Fibroblast of peridontal ligament (primary cell): ENCODE measurements at regions not wholly inside any gene's neighbourhood (a gene's known extent, or its start where the extent isn't known, plus 50 kb on each side); places are given as distances from the start of the nearest gene placed in this dataset.
A peak's percentile ranks its signal among the peaks of the same experiment; 100 is the strongest.

Source experiments
- DNase-seq: peaks from one replicate; pipeline ENCODE4 v3.0.0-alpha.2; 2010; ENCODE audit errors: extremely low read depth

GRCh38 chr5:103428411-103428871 lies 134.1 kb downstream of the NUDT12 start:
- peak; percentile 58 for DNase-seq

- no peak for DNase-seq
These were observed 135.3 kb downstream of the NUDT12 start for GRCh38 chr5:103427326-103427725.

- peak; percentile 42 for DNase-seq
These were observed 136.7 kb downstream of the NUDT12 start for GRCh38 chr5:103425686-103426454.

- peak; percentile 54 for DNase-seq
These were observed 138.0 kb downstream of the NUDT12 start for GRCh38 chr5:103424453-103425205.

- peak; percentile 77 for DNase-seq
These were observed 138.6 kb downstream of the NUDT12 start for GRCh38 chr5:103424026-103424425.

DNA sequence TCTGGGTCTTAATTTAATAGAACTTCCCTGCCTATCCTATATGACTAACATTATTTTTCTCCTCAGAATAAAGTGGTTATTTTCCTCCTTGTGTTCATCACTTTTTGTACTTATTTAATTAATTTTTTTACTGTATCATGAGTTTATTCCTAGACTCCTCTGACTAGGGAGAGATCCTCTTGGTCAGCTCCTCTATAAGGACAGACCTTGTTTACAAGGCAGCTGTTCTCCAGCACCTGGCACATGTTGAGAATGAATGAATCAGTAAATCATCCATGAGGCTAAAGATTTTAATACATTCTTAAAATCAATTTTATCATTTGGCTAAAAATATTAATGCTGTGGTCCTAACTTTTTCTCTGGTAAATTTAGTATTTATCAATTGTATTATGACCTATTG lies 139.8 kb downstream of the NUDT12 start:
- no peak for DNase-seq

DNA sequence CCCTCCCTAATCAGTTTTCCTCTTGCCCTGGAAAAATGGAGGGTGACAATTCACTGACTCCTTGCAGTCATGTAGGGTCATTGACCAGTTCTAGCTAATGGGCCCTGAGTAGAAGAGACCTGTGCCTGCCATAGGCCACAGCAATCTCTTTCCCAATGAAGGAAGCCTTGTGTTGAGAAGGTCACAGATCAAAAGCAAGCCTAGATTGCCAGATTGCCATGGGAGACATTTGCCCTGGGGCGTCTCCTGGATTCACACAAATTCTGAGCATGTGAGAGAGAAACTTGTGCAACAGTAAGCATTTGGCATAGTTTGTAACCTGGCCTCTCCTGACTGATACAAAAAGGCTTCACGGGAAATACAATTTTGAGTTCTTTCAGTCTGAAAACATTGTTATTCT lies 148.0 kb downstream of the NUDT12 start:
- DNase-seq, result no peak

DNA sequence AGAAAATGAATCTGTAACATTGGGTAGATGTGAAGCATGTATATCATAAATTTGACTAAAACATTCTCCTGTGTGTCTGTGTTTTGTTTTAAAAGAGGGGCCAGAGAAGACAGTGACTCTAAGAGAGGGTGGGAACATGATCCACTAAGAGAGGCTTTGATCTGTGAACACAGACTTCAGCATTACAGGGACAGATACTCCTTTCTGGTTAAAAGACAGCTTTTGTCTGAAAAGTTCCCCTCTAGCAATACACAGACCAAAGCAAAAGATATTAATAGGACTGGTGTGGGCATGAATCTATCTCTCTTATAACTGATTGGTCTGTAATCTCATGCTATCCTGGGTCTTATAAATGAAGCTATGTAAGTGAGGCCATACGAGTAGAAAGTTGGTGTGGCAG lies 150.9 kb downstream of the NUDT12 start:
- DNase-seq, result no peak

- DNase-seq, result no peak
These were observed 151.6 kb downstream of the MACIR start for GRCh38 chr5:103410172-103410571.

DNA sequence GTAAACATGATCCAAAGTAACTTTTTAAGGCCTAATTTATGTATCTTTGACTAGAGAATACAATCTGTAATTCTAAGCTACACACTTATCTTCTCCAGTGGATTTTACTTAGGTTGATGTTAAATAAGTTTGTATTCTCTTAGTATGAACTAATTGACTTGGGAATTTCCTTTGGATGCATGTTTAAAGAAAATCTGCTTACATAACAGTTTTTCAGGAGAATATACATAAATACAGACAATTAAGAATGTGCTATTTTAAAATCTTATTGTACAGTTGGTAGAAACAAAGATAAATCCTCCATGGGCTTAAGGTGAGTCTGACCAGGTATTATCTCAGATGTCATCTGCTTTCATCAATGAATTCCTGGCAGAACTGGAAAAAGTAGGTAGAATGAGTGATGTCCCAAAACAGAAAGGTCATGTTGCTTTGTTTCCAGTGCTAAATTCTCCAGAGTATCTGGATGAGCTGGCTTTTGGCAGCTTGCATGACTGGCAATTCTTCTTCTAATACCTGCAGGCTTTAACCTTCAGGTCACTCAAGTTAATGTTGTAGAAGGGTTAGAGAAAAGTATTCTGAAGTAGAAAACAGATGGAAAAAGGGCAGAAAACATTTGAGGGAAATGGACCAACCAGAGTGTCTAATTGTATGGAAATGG lies 150.6 kb downstream of the MACIR start:
- no peak for DNase-seq

DNA sequence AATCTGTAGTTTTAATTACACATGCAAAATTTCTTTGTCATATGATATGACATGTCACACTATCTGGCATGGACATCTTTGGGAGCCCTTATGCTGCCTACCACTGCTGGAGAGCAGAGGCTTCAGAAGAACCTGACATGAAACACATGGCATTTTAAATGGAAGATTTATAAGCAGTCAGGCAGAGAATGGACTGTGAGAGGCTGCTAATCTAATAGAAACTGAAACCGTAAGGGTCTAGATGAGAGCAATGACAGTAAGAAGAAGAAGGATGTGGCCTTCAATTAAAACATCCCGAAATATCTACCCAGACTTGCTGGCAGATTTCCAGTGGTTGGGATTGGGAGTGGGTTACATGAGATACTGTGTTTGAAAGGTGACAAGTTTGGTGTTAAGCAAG lies 149.8 kb downstream of the MACIR start:
- DNase-seq, result no peak

DNA sequence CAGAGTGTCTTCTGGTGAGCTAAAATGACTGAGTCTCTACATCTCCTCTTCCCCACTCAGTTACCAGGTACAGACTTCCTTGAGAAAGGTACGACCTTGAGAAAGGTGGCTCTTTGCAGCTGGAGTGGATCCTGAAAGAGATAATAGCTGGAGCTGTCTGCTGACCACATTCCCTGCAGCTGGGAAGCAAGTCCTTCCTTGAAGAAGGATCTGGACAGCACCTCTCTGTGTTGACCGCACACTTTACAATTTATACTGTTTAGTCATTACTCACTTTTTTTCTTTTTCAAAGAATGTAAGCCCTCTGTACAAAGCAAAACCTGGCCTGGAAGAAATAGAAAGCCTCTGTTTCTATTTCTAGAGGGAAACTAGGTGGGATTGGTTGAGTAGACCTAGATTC lies 148.8 kb downstream of the MACIR start:
- no peak for DNase-seq

DNA sequence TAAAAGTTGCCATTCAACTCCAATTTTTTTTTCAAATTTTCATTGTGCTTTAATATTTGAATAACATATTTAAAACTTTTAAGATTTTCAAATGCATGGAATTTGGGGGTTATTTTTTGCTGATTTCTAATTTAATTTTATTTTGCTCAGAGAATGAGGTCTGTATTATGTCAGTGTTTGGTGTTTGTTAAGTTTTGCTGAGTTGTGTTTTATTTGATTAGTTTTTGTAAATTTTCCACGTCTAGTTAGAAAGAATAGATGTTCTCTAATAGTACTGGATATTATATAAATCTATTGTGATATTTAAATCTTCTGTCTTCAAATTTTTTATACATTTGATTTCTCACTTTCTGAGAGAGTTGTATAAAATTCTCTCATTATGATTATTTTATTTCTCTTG lies 145.9 kb downstream of the MACIR start:
- DNase-seq, result no peak

DNA sequence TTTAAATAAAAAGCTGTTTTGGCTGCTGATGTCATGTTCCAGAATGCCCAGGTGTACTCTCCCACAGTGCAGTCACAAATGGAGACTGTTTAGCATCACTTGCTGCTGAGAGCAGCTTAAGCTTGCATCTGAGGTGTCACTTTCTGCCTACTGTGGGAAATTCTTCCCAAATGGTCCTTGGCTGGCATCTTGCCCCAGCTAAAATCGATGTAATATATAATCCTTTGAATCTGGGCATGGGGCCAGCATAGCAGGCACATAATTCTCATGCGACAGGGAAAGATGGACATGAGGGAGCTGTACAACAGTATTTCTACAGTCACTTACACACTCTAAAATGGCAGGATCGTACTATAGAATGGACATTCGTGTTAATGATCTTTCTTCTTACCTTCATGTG lies 144.3 kb downstream of the MACIR start:
- DNase-seq, result no peak

- DNase-seq, result no peak
These were observed 139.4 kb downstream of the MACIR start for GRCh38 chr5:103397739-103398581.

- no peak for DNase-seq
These were observed 136.1 kb downstream of the MACIR start for GRCh38 chr5:103394676-103395075.

DNA sequence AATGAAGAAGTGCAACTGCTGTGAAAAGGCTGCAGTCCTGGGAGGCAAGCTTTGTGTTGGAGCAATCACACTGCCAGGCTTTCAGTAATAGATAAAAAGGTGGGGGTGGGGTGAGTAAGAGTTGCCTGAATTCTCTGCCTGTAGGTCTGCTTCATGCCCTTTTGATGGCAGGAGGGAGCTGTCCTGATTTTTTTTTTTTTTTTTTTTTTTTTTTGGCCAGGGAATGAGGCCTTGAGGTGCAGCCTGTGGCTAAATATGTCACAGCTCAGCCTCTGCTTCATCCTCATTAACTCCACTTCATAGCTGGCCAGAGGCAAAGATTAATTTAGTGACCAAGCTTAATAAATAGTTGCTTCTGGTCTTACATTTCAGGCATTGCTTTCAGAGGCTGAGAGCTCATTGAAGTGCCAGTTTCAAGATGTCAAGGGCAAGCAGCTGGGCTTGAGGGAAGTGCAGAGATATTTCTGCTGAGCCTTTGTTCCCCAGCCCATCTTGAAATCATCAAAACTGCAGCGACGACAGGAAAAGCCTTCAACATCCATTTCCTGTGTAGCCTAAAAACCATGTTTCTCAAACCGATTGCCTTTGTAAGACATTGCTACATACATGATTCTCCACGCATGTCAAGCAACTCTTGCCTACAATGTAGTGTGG lies 134.7 kb downstream of the MACIR start:
- peak; percentile 24 for DNase-seq

GRCh38 chr5:103391659-103392058 lies 133.1 kb downstream of the MACIR start:
- no peak for DNase-seq

DNA sequence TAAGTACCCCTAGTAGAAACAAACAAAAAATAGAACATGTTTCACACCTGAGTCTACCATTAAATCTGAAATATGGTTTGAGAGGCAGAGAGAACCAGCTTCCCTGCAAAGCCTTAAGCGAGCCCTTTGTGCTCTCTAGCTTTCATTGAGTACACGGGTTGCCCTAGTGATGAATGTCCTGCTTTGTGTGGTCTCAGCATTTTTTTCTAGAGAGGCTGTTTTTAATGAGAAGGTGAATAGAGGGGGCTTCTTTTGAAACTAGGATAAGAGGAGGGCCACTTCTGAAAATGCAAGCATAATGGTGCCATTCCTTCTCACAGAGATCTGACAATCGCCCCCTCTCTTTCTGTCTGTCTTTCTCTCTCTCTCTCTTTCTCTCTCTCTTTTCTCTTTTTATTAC lies 131.3 kb downstream of the MACIR start:
- DNase-seq, result no peak

- no peak for DNase-seq
These were observed 130.8 kb downstream of the MACIR start for GRCh38 chr5:103389357-103389756.

DNA sequence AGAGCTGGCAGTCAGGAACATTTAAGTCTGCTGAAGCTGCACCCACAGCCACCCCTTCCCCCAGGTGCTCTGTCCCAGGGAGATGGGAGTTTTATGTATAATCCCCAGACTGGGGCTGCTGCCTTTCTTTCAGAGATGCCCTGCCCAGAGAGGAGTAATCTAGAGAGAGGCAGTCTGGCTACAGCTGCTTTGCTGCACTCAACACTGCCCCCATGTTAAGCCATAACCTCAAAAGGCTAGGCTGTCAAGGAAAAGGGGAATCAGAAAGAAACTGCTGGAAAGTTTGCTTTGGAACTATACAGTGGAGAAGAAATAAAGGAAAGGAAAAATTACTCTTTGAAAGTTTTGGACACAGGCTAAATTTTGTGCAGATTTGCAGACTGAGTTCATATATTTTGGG lies 127.2 kb downstream of the MACIR start:
- no peak for DNase-seq
